ENCODE measurements at regions not wholly inside any gene's neighbourhood (a gene's known extent, or its start where the extent isn't known, plus 50 kb on each side); places are given as distances from the start of the nearest gene placed in this dataset.

DNA sequence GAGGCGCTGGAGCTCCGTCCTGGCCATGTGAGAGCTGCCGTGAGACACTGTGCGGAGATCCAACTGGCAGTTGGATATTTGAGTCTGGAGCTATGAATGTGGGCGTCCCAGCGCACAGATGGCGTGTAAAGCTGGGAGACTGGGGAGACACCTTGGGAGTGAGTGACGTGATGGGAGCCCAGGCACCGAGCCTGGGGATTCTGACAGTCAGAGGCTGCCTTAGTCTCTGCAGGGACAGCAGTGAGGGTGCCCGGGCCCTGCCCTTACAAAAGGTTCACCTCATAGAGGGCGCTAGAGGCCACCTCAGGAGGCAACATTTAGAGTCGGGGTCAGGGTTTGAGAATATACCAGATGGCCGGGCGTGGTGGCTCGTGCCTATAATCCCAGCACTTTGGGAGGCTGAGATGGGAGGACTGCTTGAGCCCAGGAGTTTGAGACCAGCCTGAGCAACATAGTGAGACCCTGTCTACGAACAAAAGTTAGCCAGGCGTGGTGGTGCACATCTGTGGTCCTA is 194.1 kb upstream of the GSE1 start:
- TF ChIP-seq POLR2AphosphoS5 (IDR thresholded peaks at IDR 0.05; ENCODE audit: low read depth, low read length) (no peak), TAF1 (IDR thresholded peaks at IDR 0.05; ENCODE audit: borderline replicate concordance, insufficient read depth, low read length) (no peak)
- TF ChIP-seq, protein P1, sequence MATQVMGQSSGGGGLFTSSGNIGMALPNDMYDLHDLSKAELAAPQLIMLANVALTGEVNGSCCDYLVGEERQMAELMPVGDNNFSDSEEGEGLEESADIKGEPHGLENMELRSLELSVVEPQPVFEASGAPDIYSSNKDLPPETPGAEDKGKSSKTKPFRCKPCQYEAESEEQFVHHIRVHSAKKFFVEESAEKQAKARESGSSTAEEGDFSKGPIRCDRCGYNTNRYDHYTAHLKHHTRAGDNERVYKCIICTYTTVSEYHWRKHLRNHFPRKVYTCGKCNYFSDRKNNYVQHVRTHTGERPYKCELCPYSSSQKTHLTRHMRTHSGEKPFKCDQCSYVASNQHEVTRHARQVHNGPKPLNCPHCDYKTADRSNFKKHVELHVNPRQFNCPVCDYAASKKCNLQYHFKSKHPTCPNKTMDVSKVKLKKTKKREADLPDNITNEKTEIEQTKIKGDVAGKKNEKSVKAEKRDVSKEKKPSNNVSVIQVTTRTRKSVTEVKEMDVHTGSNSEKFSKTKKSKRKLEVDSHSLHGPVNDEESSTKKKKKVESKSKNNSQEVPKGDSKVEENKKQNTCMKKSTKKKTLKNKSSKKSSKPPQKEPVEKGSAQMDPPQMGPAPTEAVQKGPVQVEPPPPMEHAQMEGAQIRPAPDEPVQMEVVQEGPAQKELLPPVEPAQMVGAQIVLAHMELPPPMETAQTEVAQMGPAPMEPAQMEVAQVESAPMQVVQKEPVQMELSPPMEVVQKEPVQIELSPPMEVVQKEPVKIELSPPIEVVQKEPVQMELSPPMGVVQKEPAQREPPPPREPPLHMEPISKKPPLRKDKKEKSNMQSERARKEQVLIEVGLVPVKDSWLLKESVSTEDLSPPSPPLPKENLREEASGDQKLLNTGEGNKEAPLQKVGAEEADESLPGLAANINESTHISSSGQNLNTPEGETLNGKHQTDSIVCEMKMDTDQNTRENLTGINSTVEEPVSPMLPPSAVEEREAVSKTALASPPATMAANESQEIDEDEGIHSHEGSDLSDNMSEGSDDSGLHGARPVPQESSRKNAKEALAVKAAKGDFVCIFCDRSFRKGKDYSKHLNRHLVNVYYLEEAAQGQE (IDR thresholded peaks at IDR 0.05; ENCODE audit: insufficient read depth in 1 of 2, low read depth in 2 of 2, low read length in 2 of 2): no peak
